Memory B cell (primary cell): ENCODE measurements at regions not wholly inside any gene's neighbourhood (a gene's known extent, or its start where the extent isn't known, plus 50 kb on each side); places are given as distances from the start of the nearest gene placed in this dataset.
A peak's percentile ranks its signal among the peaks of the same experiment; 100 is the strongest.

Experiments
- ATAC-seq: fragments of 150-1000 bp; cut with Tn5 transposase; 2 replicates; pipeline ENCODE4 v1.10.0; 2021; ENCODE audit warnings: low read depth, mild to moderate bottlenecking, moderate library complexity
- DNase-seq, 2 donors: peaks; one replicate each; pipeline ENCODE4 v3.0.0; 2022; ENCODE audit warnings: low spot score in 2 of 2
- H3K27ac Mint-ChIP-seq: one replicate; pipeline ENCODE4 v1.8.0; 2022; ENCODE audit warnings: mild to moderate bottlenecking, moderate library complexity, mixed read lengths
- H3K27me3 Mint-ChIP-seq: one replicate; pipeline ENCODE4 v1.8.0; 2022; ENCODE audit warnings: mixed read lengths
- H3K36me3 Mint-ChIP-seq: one replicate; pipeline ENCODE4 v1.8.0; 2022; ENCODE audit warnings: mild to moderate bottlenecking, mixed read lengths
- H3K4me1 Mint-ChIP-seq: one replicate; pipeline ENCODE4 v1.8.0; 2022; ENCODE audit warnings: mixed read lengths
- H3K4me3 Mint-ChIP-seq: one replicate; pipeline ENCODE4 v1.8.0; 2022; ENCODE audit warnings: mild to moderate bottlenecking, moderate library complexity, mixed read lengths
- H3K9me3 Mint-ChIP-seq: one replicate; pipeline ENCODE4 v1.8.0; 2022; ENCODE audit warnings: mixed read lengths

GRCh38 chr1:58982259-58982998 is 198.6 kb upstream of the JUN start:
- peaks cover 27% of the 10 kb centered on the region for H3K4me1 Mint-ChIP-seq
- ATAC-seq (no peak), DNase-seq (no peak)
- no peak overlapping the region for H3K27ac Mint-ChIP-seq
- H3K4me3 Mint-ChIP-seq, result no peak overlapping the region
- H3K36me3 Mint-ChIP-seq, result no peaks in the 10 kb centered on the region
- no peaks in the 10 kb centered on the region for H3K9me3 Mint-ChIP-seq
- no peaks in the 10 kb centered on the region for H3K27me3 Mint-ChIP-seq

GRCh38 chr1:58983162-58983561 is 199.3 kb upstream of the JUN start:
- ATAC-seq, result no peak
- H3K36me3 Mint-ChIP-seq, result no peaks in the 10 kb centered on the region
- H3K27me3 Mint-ChIP-seq, result no peaks in the 10 kb centered on the region
- H3K9me3 Mint-ChIP-seq, result no peaks in the 10 kb centered on the region
- H3K4me1 Mint-ChIP-seq, result peaks cover 26% of the 10 kb centered on the region
- no peak overlapping the region for H3K27ac Mint-ChIP-seq
- no peak overlapping the region for H3K4me3 Mint-ChIP-seq
- no peak for DNase-seq

- peaks cover 23% of the 10 kb centered on the region for H3K4me1 Mint-ChIP-seq
- no peak for ATAC-seq
- no peak for DNase-seq
- H3K9me3 Mint-ChIP-seq, result no peaks in the 10 kb centered on the region
- H3K27ac Mint-ChIP-seq, result no peak overlapping the region
- no peak overlapping the region for H3K4me3 Mint-ChIP-seq
- H3K36me3 Mint-ChIP-seq, result no peaks in the 10 kb centered on the region
- H3K27me3 Mint-ChIP-seq, result no peaks in the 10 kb centered on the region
Measured at GRCh38 chr1:58983633-58984245, 199.9 kb upstream of the JUN start.

- Mint-ChIP-seq H3K27me3 (no peaks in the 10 kb centered on the region), H3K27ac (peak overlapping the region; percentile 1), H3K9me3 (no peaks in the 10 kb centered on the region), H3K36me3 (no peaks in the 10 kb centered on the region), H3K4me1 (peaks cover 32% of the 10 kb centered on the region), H3K4me3 (no peak overlapping the region)
- DNase-seq (no peak), ATAC-seq (peak; percentile 66)
Measured at GRCh38 chr1:58986996-58987767, 203.3 kb upstream of the JUN start.

- ATAC-seq, result no peak
- Mint-ChIP-seq H3K4me1 (peaks cover 32% of the 10 kb centered on the region), H3K27me3 (no peaks in the 10 kb centered on the region), H3K36me3 (no peaks in the 10 kb centered on the region), H3K9me3 (no peaks in the 10 kb centered on the region), H3K4me3 (no peak overlapping the region), H3K27ac (no peak overlapping the region)
- DNase-seq, result no peak
Measured at GRCh38 chr1:58988752-58989151, 204.9 kb upstream of the JUN start.

- Mint-ChIP-seq H3K27ac (no peak overlapping the region), H3K27me3 (no peaks in the 10 kb centered on the region), H3K9me3 (no peaks in the 10 kb centered on the region), H3K36me3 (no peaks in the 10 kb centered on the region), H3K4me3 (no peak overlapping the region), H3K4me1 (peaks cover 32% of the 10 kb centered on the region)
- DNase-seq (no peak), ATAC-seq (no peak)
Measured at GRCh38 chr1:58989845-58990244, 206.0 kb upstream of the JUN start.

- peak overlapping the region; percentile 40 for H3K4me3 Mint-ChIP-seq
- H3K27ac Mint-ChIP-seq, result peak overlapping the region; percentile 28
- H3K9me3 Mint-ChIP-seq, result no peaks in the 10 kb centered on the region
- H3K36me3 Mint-ChIP-seq, result no peaks in the 10 kb centered on the region
- peaks cover 32% of the 10 kb centered on the region for H3K4me1 Mint-ChIP-seq
- peak; percentile 37 for ATAC-seq
- H3K27me3 Mint-ChIP-seq, result no peaks in the 10 kb centered on the region
- no peak for DNase-seq
Measured at GRCh38 chr1:58991305-58991704, 207.5 kb upstream of the JUN start.

- Mint-ChIP-seq H3K27ac (no peak overlapping the region), H3K4me3 (no peak overlapping the region), H3K4me1 (peaks cover 28% of the 10 kb centered on the region), H3K27me3 (no peaks in the 10 kb centered on the region), H3K36me3 (no peaks in the 10 kb centered on the region), H3K9me3 (no peaks in the 10 kb centered on the region)
- no peak for DNase-seq
- no peak for ATAC-seq
Measured at GRCh38 chr1:58992643-58993042, 208.8 kb upstream of the JUN start.

- ATAC-seq, result no peak
- no peaks in the 10 kb centered on the region for H3K9me3 Mint-ChIP-seq
- H3K27ac Mint-ChIP-seq, result no peak overlapping the region
- no peaks in the 10 kb centered on the region for H3K27me3 Mint-ChIP-seq
- no peaks in the 10 kb centered on the region for H3K36me3 Mint-ChIP-seq
- H3K4me3 Mint-ChIP-seq, result no peak overlapping the region
- peaks cover 23% of the 10 kb centered on the region for H3K4me1 Mint-ChIP-seq
- DNase-seq, result no peak
Measured at GRCh38 chr1:58993403-58993802, 209.6 kb upstream of the JUN start.

- DNase-seq, result no peak
- H3K4me1 Mint-ChIP-seq, result peaks cover 20% of the 10 kb centered on the region
- H3K27ac Mint-ChIP-seq, result no peak overlapping the region
- no peak overlapping the region for H3K4me3 Mint-ChIP-seq
- no peaks in the 10 kb centered on the region for H3K9me3 Mint-ChIP-seq
- H3K36me3 Mint-ChIP-seq, result no peaks in the 10 kb centered on the region
- ATAC-seq, result no peak
- no peaks in the 10 kb centered on the region for H3K27me3 Mint-ChIP-seq
Measured at GRCh38 chr1:58994664-58995063, 210.8 kb upstream of the JUN start.

GRCh38 chr1:58996341-58997059 is 212.7 kb upstream of the JUN start:
- DNase-seq (no peak), ATAC-seq (no peak)
- no peak overlapping the region for H3K4me3 Mint-ChIP-seq
- H3K4me1 Mint-ChIP-seq, result peaks cover 9% of the 10 kb centered on the region
- H3K27ac Mint-ChIP-seq, result no peak overlapping the region
- no peaks in the 10 kb centered on the region for H3K27me3 Mint-ChIP-seq
- H3K9me3 Mint-ChIP-seq, result no peaks in the 10 kb centered on the region
- no peaks in the 10 kb centered on the region for H3K36me3 Mint-ChIP-seq

GRCh38 chr1:58997060-58997411 is 213.2 kb upstream of the JUN start:
- ATAC-seq (no peak), DNase-seq (no peak)
- Mint-ChIP-seq H3K27ac (no peak overlapping the region), H3K4me3 (no peak overlapping the region), H3K36me3 (no peaks in the 10 kb centered on the region), H3K4me1 (peaks cover 7% of the 10 kb centered on the region), H3K9me3 (no peaks in the 10 kb centered on the region), H3K27me3 (no peaks in the 10 kb centered on the region)

- Mint-ChIP-seq H3K9me3 (no peaks in the 10 kb centered on the region), H3K27ac (no peak overlapping the region), H3K27me3 (no peaks in the 10 kb centered on the region), H3K4me1 (peaks cover 7% of the 10 kb centered on the region), H3K4me3 (no peak overlapping the region), H3K36me3 (no peaks in the 10 kb centered on the region)
- no peak for ATAC-seq
- no peak for DNase-seq
Measured at GRCh38 chr1:58997637-58998036, 213.8 kb upstream of the JUN start.

- DNase-seq (no peak), ATAC-seq (no peak)
- Mint-ChIP-seq H3K27me3 (no peaks in the 10 kb centered on the region), H3K27ac (no peak overlapping the region), H3K36me3 (no peaks in the 10 kb centered on the region), H3K4me1 (peaks cover 9% of the 10 kb centered on the region), H3K4me3 (no peak overlapping the region), H3K9me3 (no peaks in the 10 kb centered on the region)
Measured at GRCh38 chr1:58999676-59000075, 215.8 kb upstream of the JUN start.
